ENCODE measurements at regions not wholly inside any gene's neighbourhood (a gene's known extent, or its start where the extent isn't known, plus 50 kb on each side); places are given as distances from the start of the nearest gene placed in this dataset.

DNA sequence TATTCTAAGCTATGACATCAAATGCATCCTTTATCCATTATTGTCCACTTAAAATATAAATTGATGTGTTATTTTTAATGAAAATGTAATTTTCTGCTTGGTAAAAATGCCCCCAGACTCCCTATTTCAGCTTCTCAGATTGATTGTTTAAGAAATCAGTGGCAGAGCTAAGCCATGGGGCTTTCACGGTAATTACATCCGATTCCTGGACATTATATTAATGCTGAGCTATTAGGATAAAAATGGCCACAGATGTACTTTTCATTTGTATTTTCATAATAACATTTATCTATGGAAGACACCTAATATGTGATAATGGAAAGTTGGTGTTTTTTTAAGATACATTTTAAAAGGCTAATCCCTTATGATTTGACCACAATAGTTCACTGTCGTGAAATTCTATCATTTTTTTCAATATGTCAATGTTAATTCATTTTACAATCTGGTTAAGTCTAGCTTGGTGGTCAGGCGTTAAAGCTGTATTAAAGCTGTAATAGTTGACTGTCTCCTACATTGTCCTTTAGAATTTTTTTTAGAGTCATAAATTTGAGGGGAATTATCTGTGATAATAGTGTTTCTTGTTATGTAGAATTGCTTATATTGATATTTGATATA, 229.0 kb upstream of the UBE2E3 start:
- peaks cover 0 to 9% of the 10 kb centered on the region in 2 donors for H3K4me1 ChIP-seq (replicated peaks in 1 of 2)
- no peak overlapping the region for H3K4me3 ChIP-seq
- in situ Hi-C loops (cut with MboI; ENCODE audit: low pct_unique_long_range_greater_than_20kb in 2 of 9, low sequenced_read_pairs in 9 of 9, unreplicated experiment in 9 of 9), result no loop called here
- no peak overlapping the region for H3K27ac ChIP-seq
- 50 to 100% (median 88%) methylated on average over 1 to 4 of the region's 4 CpGs for WGBS, 10 experiments
- ATAC-seq (replicated peaks in 6 of 8), result peak in 5 of 8 experiments; percentile 65 to 94 (median 77)

GRCh38 chr2:180747728-180748127, 232.7 kb upstream of the UBE2E3 start:
- peaks cover 0 to 9% of the 10 kb centered on the region in 2 donors for H3K4me1 ChIP-seq (replicated peaks in 1 of 2)
- H3K27ac ChIP-seq, result no peak overlapping the region
- 0 to 100% (median 83%) methylated on average over 1 to 3 of the region's 3 CpGs for WGBS, 10 experiments
- no peak for ATAC-seq (replicated peaks in 6 of 8)
- in situ Hi-C loops (cut with MboI; ENCODE audit: low pct_unique_long_range_greater_than_20kb in 2 of 9, low sequenced_read_pairs in 9 of 9, unreplicated experiment in 9 of 9), result no loop called here
- no peak overlapping the region for H3K4me3 ChIP-seq

DNA sequence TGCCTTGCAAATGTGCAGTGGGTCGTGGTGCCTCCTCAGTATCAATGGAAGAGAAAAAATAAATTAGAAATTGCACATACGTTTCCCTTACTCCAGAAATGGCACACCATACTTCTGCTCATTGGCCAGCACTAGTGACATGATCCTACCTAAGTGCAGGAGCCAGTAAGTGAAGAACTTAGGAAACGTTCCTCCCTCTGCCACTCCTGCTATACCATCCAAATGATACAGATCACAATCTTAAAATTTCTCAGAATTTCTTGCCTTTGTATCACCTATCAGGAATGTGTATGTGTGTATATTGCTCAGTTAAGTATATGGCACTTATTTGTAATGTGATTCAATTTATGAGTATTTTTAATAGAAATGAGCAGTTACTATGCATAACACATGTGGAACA, 237.0 kb upstream of the UBE2E3 start:
- in situ Hi-C loops (cut with MboI; ENCODE audit: low pct_unique_long_range_greater_than_20kb in 2 of 9, low sequenced_read_pairs in 9 of 9, unreplicated experiment in 9 of 9), result no loop called here
- ATAC-seq (replicated peaks in 6 of 8), result no peak
- H3K4me1 ChIP-seq (replicated peaks in 1 of 2), result no peaks in the 10 kb centered on the region
- 17 to 80% (median 48%) methylated on average over 1 to 3 of the region's 3 CpGs; no CpG with 5 or more reads in 4 of the 10 experiments for WGBS, 10 experiments
- H3K27ac ChIP-seq, result no peak overlapping the region
- no peak overlapping the region for H3K4me3 ChIP-seq

GRCh38 chr2:180742801-180743200, 237.6 kb upstream of the UBE2E3 start:
- ATAC-seq (replicated peaks in 6 of 8), result peak in 1 of 8 experiments; percentile 80
- Histone ChIP-seq H3K4me3 (no peak overlapping the region), H3K27ac (no peak overlapping the region), H3K4me1 (replicated peaks in 1 of 2) (no peaks in the 10 kb centered on the region)
- in situ Hi-C loops (cut with MboI; ENCODE audit: low pct_unique_long_range_greater_than_20kb in 2 of 9, low sequenced_read_pairs in 9 of 9, unreplicated experiment in 9 of 9), result no loop called here
- WGBS, 10 experiments, result 11 to 91% (median 65%) methylated on average over 1 to 4 of the region's 4 CpGs

DNA sequence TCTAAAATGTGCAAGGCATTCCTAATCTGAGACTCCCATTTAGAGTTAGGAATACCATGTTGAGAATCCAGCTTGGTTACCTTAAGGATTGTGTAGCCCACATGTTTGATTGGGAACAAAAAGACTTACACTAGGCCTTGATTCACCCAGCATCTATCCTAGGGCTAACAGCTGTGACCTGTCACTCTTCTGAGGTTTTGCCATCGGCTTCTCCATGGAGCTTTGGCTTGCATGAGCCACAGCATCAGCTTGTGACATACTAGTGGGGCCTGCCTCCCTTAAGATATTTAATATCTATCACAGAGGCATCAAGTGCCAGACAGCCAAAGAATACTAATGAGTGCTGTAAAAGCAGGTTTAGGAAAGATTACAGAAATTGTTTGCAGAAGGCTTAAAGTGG, 241.3 kb upstream of the UBE2E3 start:
- Histone ChIP-seq H3K4me3 (no peak overlapping the region), H3K27ac (no peak overlapping the region), H3K4me1 (replicated peaks in 1 of 2) (no peaks in the 10 kb centered on the region)
- WGBS, 10 experiments, result 57 to 100% (median 80%) methylated on average over 1 of the region's 1 CpG; no CpG with 5 or more reads in 5 of the 10 experiments
- ATAC-seq (replicated peaks in 6 of 8), result no peak
- in situ Hi-C loops (cut with MboI; ENCODE audit: low pct_unique_long_range_greater_than_20kb in 2 of 9, low sequenced_read_pairs in 9 of 9, unreplicated experiment in 9 of 9), result no loop called here

DNA sequence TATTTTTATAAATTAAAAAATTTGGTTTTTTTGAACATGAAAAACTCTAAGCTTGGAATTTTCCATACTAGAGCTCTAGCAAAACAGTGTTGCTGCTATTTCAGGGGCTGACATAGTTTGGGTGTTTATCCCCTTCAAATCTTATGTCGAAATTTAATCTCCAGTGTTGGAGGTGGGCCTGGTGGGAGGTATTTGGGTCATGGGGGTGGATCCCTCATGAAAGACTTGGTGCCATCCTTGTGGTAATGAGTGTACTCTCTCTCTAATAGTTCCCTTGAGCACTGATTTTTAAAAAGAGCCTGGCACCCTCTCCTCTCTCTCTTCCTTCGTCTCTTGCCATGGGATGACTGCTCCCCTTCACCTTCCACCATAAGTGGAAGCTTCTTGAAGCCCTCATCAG, 244.6 kb upstream of the UBE2E3 start:
- ATAC-seq (replicated peaks in 6 of 8), result no peak
- WGBS, 10 experiments, result 33 to 95% (median 72%) methylated on average over 1 to 2 of the region's 2 CpGs; no CpG with 5 or more reads in 2 of the 10 experiments
- Histone ChIP-seq H3K4me3 (no peak overlapping the region), H3K27ac (no peak overlapping the region), H3K4me1 (replicated peaks in 1 of 2) (no peaks in the 10 kb centered on the region)
- in situ Hi-C loops (cut with MboI; ENCODE audit: low pct_unique_long_range_greater_than_20kb in 2 of 9, low sequenced_read_pairs in 9 of 9, unreplicated experiment in 9 of 9), result no loop called here

- H3K27ac ChIP-seq, result no peak overlapping the region
- no peak overlapping the region for H3K4me3 ChIP-seq
- no peaks in the 10 kb centered on the region for H3K4me1 ChIP-seq (replicated peaks in 1 of 2)
- ATAC-seq (replicated peaks in 6 of 8), result no peak
- in situ Hi-C loops (cut with MboI; ENCODE audit: low pct_unique_long_range_greater_than_20kb in 2 of 9, low sequenced_read_pairs in 9 of 9, unreplicated experiment in 9 of 9), result no loop called here
These were observed 246.0 kb upstream of the UBE2E3 start for GRCh38 chr2:180734382-180734781.

- ATAC-seq (replicated peaks in 6 of 8), result no peak
- WGBS, 10 experiments, result 60 to 91% (median 86%) methylated on average over 1 of the region's 1 CpG; no CpG with 5 or more reads in 3 of the 10 experiments
- H3K4me3 ChIP-seq, result no peak overlapping the region
- no peak overlapping the region for H3K27ac ChIP-seq
- in situ Hi-C loops (cut with MboI; ENCODE audit: low pct_unique_long_range_greater_than_20kb in 2 of 9, low sequenced_read_pairs in 9 of 9, unreplicated experiment in 9 of 9), result no loop called here
- no peaks in the 10 kb centered on the region for H3K4me1 ChIP-seq (replicated peaks in 1 of 2)
These were observed 247.1 kb upstream of the UBE2E3 start for GRCh38 chr2:180733330-180733729.

DNA sequence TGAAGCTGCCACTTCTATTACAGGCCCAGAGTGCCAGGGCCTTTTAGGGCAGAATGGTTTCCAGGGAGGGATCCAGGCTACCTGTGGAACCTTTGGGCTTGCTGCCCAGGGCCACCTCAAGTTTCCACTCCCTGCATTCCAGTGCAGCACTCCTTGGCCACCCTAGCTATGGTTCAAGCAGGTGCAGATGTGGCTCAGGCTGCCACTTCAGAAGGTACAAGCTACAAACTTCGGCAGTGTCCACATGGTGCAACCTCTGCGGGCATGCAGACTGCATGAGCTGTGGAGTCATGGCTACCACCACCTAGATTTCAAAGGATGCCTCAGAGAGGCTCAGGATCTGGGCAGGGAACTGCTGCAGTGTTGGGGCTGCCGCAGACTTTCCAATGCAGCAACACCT, 248.1 kb upstream of the UBE2E3 start:
- H3K4me1 ChIP-seq (replicated peaks in 1 of 2), result no peaks in the 10 kb centered on the region
- no peak overlapping the region for H3K4me3 ChIP-seq
- in situ Hi-C loops (cut with MboI; ENCODE audit: low pct_unique_long_range_greater_than_20kb in 2 of 9, low sequenced_read_pairs in 9 of 9, unreplicated experiment in 9 of 9), result no loop called here
- 83 to 86% methylated on average over 1 to 2 of the region's 3 CpGs; no CpG with 5 or more reads in 8 of the 10 experiments for WGBS, 10 experiments
- no peak for ATAC-seq (replicated peaks in 6 of 8)
- H3K27ac ChIP-seq, result no peak overlapping the region

DNA sequence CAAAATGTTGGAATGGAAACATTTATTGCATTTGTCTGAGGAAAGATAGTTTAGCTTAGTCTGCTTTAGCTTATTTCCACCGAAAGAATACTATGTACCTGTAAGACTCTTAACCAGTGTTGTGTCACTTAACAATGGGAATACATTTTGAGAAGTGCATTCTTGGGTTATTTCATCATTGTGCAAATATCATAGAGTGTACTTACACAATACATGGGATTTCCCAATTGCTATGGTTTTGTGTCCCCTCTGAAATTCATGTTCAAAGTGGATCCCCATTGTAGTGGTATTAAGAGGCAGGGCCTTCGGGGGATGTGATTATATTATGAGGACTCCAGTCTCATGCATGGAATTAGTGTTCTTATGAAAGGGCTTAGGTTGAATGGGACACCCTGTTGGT, 249.4 kb upstream of the UBE2E3 start:
- in situ Hi-C loops (cut with MboI; ENCODE audit: low pct_unique_long_range_greater_than_20kb in 2 of 9, low sequenced_read_pairs in 9 of 9, unreplicated experiment in 9 of 9), result no loop called here

DNA sequence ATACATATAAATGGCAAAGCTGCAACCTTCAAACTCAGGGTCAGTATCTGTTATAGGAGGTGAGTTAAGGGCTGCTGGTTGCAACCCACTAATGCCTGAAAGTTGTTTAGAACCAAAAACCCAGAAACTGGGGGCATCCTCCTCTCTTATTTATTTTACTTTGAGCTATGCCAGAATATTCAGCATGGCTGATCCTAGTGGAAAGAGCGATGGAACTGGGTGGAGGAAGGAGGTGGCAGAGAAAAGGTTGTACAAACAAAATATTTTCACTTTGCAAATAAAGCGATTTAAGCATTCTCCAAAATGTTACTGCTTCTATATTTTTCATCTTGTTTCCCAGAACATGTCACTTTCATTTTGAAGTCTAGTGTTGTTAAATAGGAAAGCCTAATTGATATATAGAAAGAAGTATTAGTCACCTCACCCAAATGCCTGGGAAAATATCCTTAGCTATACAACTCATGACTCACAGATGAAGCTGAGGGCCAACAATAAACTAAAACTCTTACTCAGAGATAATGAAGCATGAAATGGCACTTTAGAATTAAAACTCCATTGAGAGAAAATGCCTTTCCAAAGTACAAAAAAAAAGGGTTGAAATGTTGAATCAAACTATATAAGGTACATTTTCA, 251.4 kb upstream of the UBE2E3 start:
- Histone ChIP-seq H3K4me1 (replicated peaks in 1 of 2) (no peaks in the 10 kb centered on the region), H3K4me3 (no peak overlapping the region), H3K27ac (no peak overlapping the region)
- 35 to 100% (median 90%) methylated on average over 1 to 2 of the region's 2 CpGs; no CpG with 5 or more reads in 1 of the 10 experiments for WGBS, 10 experiments
- in situ Hi-C loops (cut with MboI; ENCODE audit: low pct_unique_long_range_greater_than_20kb in 2 of 9, low sequenced_read_pairs in 9 of 9, unreplicated experiment in 9 of 9), result no loop called here
- ATAC-seq (replicated peaks in 6 of 8), result peak in 7 of 8 experiments; percentile 24 to 69 (median 50)

More for the DNA sequence above, 249.4 kb upstream of the UBE2E3 start:
- Histone ChIP-seq H3K4me1 (replicated peaks in 1 of 2) (no peaks in the 10 kb centered on the region), H3K4me3 (no peak overlapping the region), H3K27ac (no peak overlapping the region)
- 67 to 100% (median 87%) methylated on average over 1 to 2 of the region's 2 CpGs for WGBS, 10 experiments
- no peak for ATAC-seq (replicated peaks in 6 of 8)

DNA sequence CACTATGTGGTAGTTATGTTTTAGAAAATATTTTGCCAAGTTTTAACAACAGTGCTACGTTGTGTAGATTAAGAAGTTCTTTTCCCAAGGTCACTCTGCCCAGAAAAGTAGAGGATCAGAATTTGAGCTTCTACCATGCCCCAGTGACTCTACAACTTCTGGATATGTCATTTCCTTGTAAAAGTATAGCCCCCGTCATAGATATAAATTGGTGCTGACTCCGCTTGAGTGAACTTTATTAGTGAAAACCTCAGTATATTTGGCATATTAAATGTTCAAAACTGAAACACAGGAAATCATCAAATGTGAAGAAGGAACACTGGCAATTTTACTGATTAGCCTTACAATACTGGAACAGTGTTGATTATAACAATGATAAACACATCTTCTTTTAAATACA, 256.7 kb upstream of the UBE2E3 start:
- H3K27ac ChIP-seq, result no peak overlapping the region
- 64 to 100% (median 90%) methylated on average over 1 to 3 of the region's 3 CpGs for WGBS, 10 experiments
- H3K4me3 ChIP-seq, result no peak overlapping the region
- H3K4me1 ChIP-seq (replicated peaks in 1 of 2), result no peaks in the 10 kb centered on the region
- in situ Hi-C loops (cut with MboI; ENCODE audit: low pct_unique_long_range_greater_than_20kb in 2 of 9, low sequenced_read_pairs in 9 of 9, unreplicated experiment in 9 of 9), result no loop called here
- ATAC-seq (replicated peaks in 6 of 8), result no peak

DNA sequence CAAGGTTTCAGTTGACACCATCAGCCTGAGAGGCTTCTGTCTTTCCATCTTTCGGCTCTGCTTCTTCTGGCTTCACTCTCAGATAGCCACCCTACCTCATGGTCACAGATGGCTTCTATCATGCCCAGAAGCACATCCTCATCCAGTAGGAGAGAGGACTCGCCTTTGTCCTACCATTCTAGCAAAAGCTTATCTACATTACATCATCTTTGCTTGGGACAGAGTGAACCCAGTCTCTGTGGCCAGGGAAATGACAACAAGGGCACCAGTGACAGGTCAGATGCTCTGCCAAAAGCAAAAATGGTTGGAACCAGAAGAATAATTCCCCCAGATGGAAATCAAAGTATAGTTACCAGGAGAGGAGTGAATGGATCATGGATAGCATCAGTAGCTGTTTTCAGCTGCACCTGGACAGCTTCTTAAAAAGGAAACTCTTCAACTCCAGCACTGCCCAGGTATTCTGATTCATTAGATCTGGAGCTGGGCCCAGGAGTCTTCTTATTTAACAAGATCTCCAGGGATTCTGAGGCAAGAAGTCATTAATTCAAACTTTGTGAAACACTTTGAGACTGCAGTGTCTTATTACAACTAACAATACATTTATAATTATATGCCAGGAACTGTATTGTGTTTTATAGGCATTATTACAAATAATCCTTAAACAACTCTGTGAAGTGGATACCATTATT, 257.7 kb upstream of the UBE2E3 start:
- H3K4me1 ChIP-seq (replicated peaks in 1 of 2), result no peaks in the 10 kb centered on the region
- peak in 2 of 8 experiments; percentile 64 to 75 for ATAC-seq (replicated peaks in 6 of 8)
- no peak overlapping the region for H3K4me3 ChIP-seq
- WGBS, 10 experiments, result 40 to 100% (median 55%) methylated on average over 1 to 2 of the region's 2 CpGs; no CpG with 5 or more reads in 3 of the 10 experiments
- in situ Hi-C loops (cut with MboI; ENCODE audit: low pct_unique_long_range_greater_than_20kb in 2 of 9, low sequenced_read_pairs in 9 of 9, unreplicated experiment in 9 of 9), result no loop called here
- no peak overlapping the region for H3K27ac ChIP-seq
